K562 (cell line): ENCODE measurements at regions not wholly inside any gene's neighbourhood (a gene's known extent, or its start where the extent isn't known, plus 50 kb on each side); places are given as distances from the start of the nearest gene placed in this dataset.

ENCODE experiments used
- ATAC-seq: fragments of 200-7000 bp; cut with Tn5 transposase; 3 replicates; pipeline ENCODE4 v1.9.1; 2020; ENCODE audit warnings: moderate library complexity
- BruUV-seq: library from RNA; stranded (reverse); fragments of 400-500 nt; replicated peaks from 2 replicates; lab custom pipeline; 2021; lab: Mats Ljungman, UMichigan
- CTCF ChIA-PET: fragments of 300-600 bp; formaldehyde crosslinking; extraction: SDS; loops from one replicate; lab custom pipeline; 2021; ENCODE audit warnings: low intra/inter-chr PET ratio; lab: Yijun Ruan, JAX
- POLR2A ChIA-PET: fragments of 300-600, 350-650 bp; sonication (Branson Sonifier 250); formaldehyde crosslinking; extraction: SDS; loops from one replicate; lab custom pipeline; 2021; ENCODE audit warnings: antibody characterized with exemption, inconsistent platforms; lab: Yijun Ruan, JAX
- DNase-seq, 4 experiments: peaks; one replicate each; pipeline versions ENCODE4 v3.0.0 to v3.0.0-alpha.2; 2011 to 2018; ENCODE audit warnings: low spot score in 3 of 4, mixed read lengths in 3 of 4; ENCODE audit errors: extremely low read depth in 1 of 4
- FAIRE-seq: peaks from 2 replicates; lab custom pipeline; 2011; peaks lifted over from hg19 to GRCh38; lab: Jason Lieb, UNC
- H2AFZ ChIP-seq: 2 replicates; pipeline ENCODE4 v1.6.0; 2011; ENCODE audit warnings: low read depth, low read length, control low read depth, inconsistent platforms
- H3K27ac ChIP-seq: fragments of 200-600 bp; 3 replicates; pipeline ENCODE4 v1.8.0; 2011; ENCODE audit warnings: low read depth, mild to moderate bottlenecking, control low read depth, inconsistent platforms, low read length, moderate library complexity, mixed read lengths; ENCODE audit errors: extremely low read depth
- H3K27me3 ChIP-seq, 2 experiments: fragments of 300-600 bp in 1 of 2; 2 replicates in 1 of 2; 3 replicates in 1 of 2; pipeline versions ENCODE4 v1.6.0 to v1.8.0; 2011; ENCODE audit warnings: inconsistent platforms in 2 of 2, low read length in 2 of 2, mild to moderate bottlenecking in 1 of 2, mixed read lengths in 1 of 2, moderate library complexity in 1 of 2; ENCODE audit not compliant: control insufficient read depth in 2 of 2, insufficient read depth in 2 of 2
- H3K36me3 ChIP-seq: fragments of 300-600 bp; 3 replicates; pipeline ENCODE4 v1.8.0; 2011; ENCODE audit warnings: mild to moderate bottlenecking, low read length, inconsistent platforms; ENCODE audit not compliant: control insufficient read depth, insufficient read depth
- H3K4me1 ChIP-seq, 2 experiments: fragments of 200-600 bp in 1 of 2; replicated peaks in 1 of 2; 2 replicates in 1 of 2; 3 replicates in 1 of 2; pipeline versions ENCODE4 v1.5.1 to v1.8.0; 2011; ENCODE audit warnings: inconsistent platforms in 2 of 2, low read length in 2 of 2, mild to moderate bottlenecking in 1 of 2, mixed read lengths in 1 of 2, moderate library complexity in 1 of 2; ENCODE audit not compliant: control insufficient read depth in 2 of 2, insufficient read depth in 2 of 2
- H3K4me2 ChIP-seq: 2 replicates; pipeline ENCODE4 v1.6.1; 2011; ENCODE audit warnings: low read length, control low read depth, inconsistent platforms, mixed read lengths; ENCODE audit not compliant: insufficient read depth
- H3K4me3 ChIP-seq: fragments of 200-600 bp; sonication (generic), shearing (Covaris generic); 2 replicates; pipeline ENCODE4 v1.5.1; 2016; ENCODE audit warnings: control low read depth, inconsistent platforms
- H3K79me2 ChIP-seq: fragments of 200-600 bp; 3 replicates; pipeline ENCODE4 v1.8.0; 2011; ENCODE audit warnings: low read length, inconsistent platforms; ENCODE audit not compliant: control insufficient read depth, insufficient read depth
- H3K9ac ChIP-seq, 2 experiments: 2 replicates each; pipeline versions ENCODE4 v1.6.0 to v1.6.1; 2011; ENCODE audit warnings: low read depth in 2 of 2, low read length in 2 of 2, control low read depth in 1 of 2, inconsistent platforms in 1 of 2, mild to moderate bottlenecking in 1 of 2, mixed read lengths in 1 of 2; ENCODE audit not compliant: insufficient read depth in 1 of 2
- H3K9me1 ChIP-seq: one replicate; pipeline ENCODE4 v1.6.0; 2011; ENCODE audit warnings: inconsistent platforms, mild to moderate bottlenecking, low read length, moderate library complexity; ENCODE audit not compliant: control insufficient read depth, insufficient read depth
- H3K9me3 ChIP-seq: replicated peaks from 2 replicates; pipeline ENCODE4 v1.5.1; 2011; ENCODE audit warnings: low read depth, low read length, inconsistent platforms; ENCODE audit not compliant: control insufficient read depth, insufficient read depth
- H4K20me1 ChIP-seq: replicated peaks from 2 replicates; pipeline ENCODE4 v1.6.1; 2011; ENCODE audit warnings: low read length, inconsistent platforms, mixed read lengths; ENCODE audit not compliant: control insufficient read depth, insufficient read depth
- ETV1 ChIP-seq: fragments of 450-650 bp; conservative IDR thresholded peaks from 2 replicates; pipeline ENCODE4 v1.6.1; 2016; ENCODE audit warnings: missing genetic modification characterization, control low read depth, low read depth, missing compliant biosample characterization
- HNRNPLL ChIP-seq: fragments of 200-400 bp; formaldehyde crosslinking; IDR thresholded peaks from 2 replicates; pipeline ENCODE4 v1.6.1; 2017; ENCODE audit warnings: low read length, low read depth, mild to moderate bottlenecking; ENCODE audit not compliant: poor library complexity, severe bottlenecking
- POLR2B ChIP-seq: fragments of 450-650 bp; IDR thresholded peaks from 2 replicates; pipeline ENCODE4 v1.6.1; 2018; ENCODE audit warnings: low read depth; ENCODE audit not compliant: partially characterized antibody
- PRDM10 ChIP-seq: fragments of 450-650 bp; IDR thresholded peaks from 2 replicates; pipeline ENCODE4 v1.6.1; 2018; ENCODE audit not compliant: partially characterized antibody
- ZNF165 ChIP-seq: fragments of 250-450 bp; sonication (Bioruptor Pico); IDR thresholded peaks from 2 replicates; pipeline ENCODE4 v1.4.0; 2020; ENCODE audit warnings: borderline replicate concordance
- WGBS: fragments of 100-300 bp; shearing (Covaris generic); methylation state at CpG from one replicate; pipeline ENCODE4 v1.1.6; 2016; ENCODE audit warnings: low coverage, mixed read lengths; ENCODE audit not compliant: insufficient coverage; ENCODE audit errors: missing lambda C conversion rate; 5-methylcytosine and 5-hydroxymethylcytosine counted together
- in situ Hi-C: fragments of 300-500 bp; cut with MboI; formaldehyde crosslinking; loops from 4 replicates; pipeline ENCODE4 v1.15.0; 2018; ENCODE audit warnings: inconsistent platforms, mixed read lengths
- intact Hi-C: fragments of 100-400 bp; cut with micrococcal nuclease; formaldehyde crosslinking; loops from 2 replicates; pipeline ENCODE4 v1.14.2; 2022
- TF ChIP-seq, protein P1 (sequence below): fragments of 150-350 bp; conservative IDR thresholded peaks from 2 replicates; pipeline ENCODE4 v1.6.1; 2014; ENCODE audit warnings: low read length
- TF ChIP-seq, protein P2 (sequence below): sonication (generic); formaldehyde crosslinking; IDR thresholded peaks from 2 replicates; pipeline ENCODE4 v1.8.0; 2022; ENCODE audit warnings: missing genetic modification reagents, mild to moderate bottlenecking, moderate library complexity, borderline replicate concordance

- TF ChIP-seq, protein P1, sequence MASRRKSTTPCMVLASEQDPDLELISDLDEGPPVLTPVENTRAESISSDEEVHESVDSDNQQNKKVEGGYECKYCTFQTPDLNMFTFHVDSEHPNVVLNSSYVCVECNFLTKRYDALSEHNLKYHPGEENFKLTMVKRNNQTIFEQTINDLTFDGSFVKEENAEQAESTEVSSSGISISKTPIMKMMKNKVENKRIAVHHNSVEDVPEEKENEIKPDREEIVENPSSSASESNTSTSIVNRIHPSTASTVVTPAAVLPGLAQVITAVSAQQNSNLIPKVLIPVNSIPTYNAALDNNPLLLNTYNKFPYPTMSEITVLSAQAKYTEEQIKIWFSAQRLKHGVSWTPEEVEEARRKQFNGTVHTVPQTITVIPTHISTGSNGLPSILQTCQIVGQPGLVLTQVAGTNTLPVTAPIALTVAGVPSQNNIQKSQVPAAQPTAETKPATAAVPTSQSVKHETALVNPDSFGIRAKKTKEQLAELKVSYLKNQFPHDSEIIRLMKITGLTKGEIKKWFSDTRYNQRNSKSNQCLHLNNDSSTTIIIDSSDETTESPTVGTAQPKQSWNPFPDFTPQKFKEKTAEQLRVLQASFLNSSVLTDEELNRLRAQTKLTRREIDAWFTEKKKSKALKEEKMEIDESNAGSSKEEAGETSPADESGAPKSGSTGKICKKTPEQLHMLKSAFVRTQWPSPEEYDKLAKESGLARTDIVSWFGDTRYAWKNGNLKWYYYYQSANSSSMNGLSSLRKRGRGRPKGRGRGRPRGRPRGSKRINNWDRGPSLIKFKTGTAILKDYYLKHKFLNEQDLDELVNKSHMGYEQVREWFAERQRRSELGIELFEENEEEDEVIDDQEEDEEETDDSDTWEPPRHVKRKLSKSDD = no peak
- TF ChIP-seq, protein P2, sequence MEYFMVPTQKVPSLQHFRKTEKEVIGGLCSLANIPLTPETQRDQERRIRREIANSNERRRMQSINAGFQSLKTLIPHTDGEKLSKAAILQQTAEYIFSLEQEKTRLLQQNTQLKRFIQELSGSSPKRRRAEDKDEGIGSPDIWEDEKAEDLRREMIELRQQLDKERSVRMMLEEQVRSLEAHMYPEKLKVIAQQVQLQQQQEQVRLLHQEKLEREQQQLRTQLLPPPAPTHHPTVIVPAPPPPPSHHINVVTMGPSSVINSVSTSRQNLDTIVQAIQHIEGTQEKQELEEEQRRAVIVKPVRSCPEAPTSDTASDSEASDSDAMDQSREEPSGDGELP (CRISPR knock-in tag) = no peak
Observed at GRCh38 chr10:124266468-124267230, 152.1 kb downstream of the OAT start (continued).

GRCh38 chr10:124265776-124266467 lies 152.8 kb downstream of the OAT start:
- H3K9me3 ChIP-seq = no peaks in the 10 kb centered on the region
- H3K4me2 ChIP-seq = no peak overlapping the region
- no peak overlapping the region for H2AFZ ChIP-seq
- in situ Hi-C loops (loop anchor here (25.0 kb wide), 1 partner anchor 771 kb away; no protein-coding TSS in a partner anchor), intact Hi-C loops (no loop called here)
- 0 out of 2 replicates have a peak, but pooled peaks cover 4% of the 10 kb centered on the region for H4K20me1 ChIP-seq
- FAIRE-seq = no peak
- no peak overlapping the region for H3K27ac ChIP-seq
- ATAC-seq = no peak
- no peaks in the 10 kb centered on the region for H3K79me2 ChIP-seq
- DNase-seq = no peak
- CTCF ChIA-PET = no interaction called here
- no peaks in the 10 kb centered on the region for H3K9me1 ChIP-seq
- no peak overlapping the region for H3K9ac ChIP-seq
- no peak overlapping the region for H3K4me3 ChIP-seq
- 7% methylated on average over 9 of the region's 12 CpGs for WGBS
- POLR2A ChIA-PET = no interaction called here
- peaks cover 0 to 13% of the 10 kb centered on the region in 2 experiments; a peak in 1 of 5 replicates for H3K27me3 ChIP-seq
- BruUV-seq = no TSS peak
- no peaks in the 10 kb centered on the region; a peak in 1 of 5 replicates for H3K4me1 ChIP-seq
- no peaks in the 10 kb centered on the region for H3K36me3 ChIP-seq
- no peak for TF ChIP-seq PRDM10
- no peak for TF ChIP-seq POLR2B
- TF ChIP-seq ETV1 (tag) = no peak
- TF ChIP-seq ZNF165 (CRISPR knock-in tag) = no peak
- TF ChIP-seq HNRNPLL = no peak
